ENCODE measurements at regions not wholly inside any gene's neighbourhood (a gene's known extent, or its start where the extent isn't known, plus 50 kb on each side); places are given as distances from the start of the nearest gene placed in this dataset.

DNA sequence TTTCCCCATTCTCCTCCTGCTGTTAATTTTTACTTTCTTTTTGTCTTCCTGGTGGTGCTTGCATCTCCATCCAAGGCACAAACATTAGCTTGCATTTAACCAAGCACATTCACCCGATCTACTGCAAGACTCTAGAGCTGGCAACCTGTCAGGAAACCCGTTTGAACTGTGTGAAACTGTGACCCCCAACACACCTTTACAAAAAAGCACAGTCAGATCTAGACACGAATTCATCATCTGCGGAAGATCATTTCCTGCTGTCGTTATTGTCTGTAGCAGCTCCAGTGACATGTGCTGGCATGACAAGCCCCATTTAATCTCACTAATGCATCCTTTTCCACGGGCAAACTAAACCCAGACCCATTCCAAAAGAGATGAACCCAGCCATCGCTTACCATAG lies 340.5 kb downstream of the VRK1 start:
- Histone ChIP-seq H3K4me3 (replicated peaks; ENCODE audit: insufficient read depth, low read length) (no peak overlapping the region), H3K27me3 (ENCODE audit: insufficient read depth, poor library complexity, severe bottlenecking) (no peaks in the 10 kb centered on the region), H3K27ac (replicated peaks) (no peak overlapping the region)
- no peak for TF ChIP-seq GABPA (IDR thresholded peaks at IDR 0.05; ENCODE audit: low read depth)
- TF ChIP-seq, protein P1, sequence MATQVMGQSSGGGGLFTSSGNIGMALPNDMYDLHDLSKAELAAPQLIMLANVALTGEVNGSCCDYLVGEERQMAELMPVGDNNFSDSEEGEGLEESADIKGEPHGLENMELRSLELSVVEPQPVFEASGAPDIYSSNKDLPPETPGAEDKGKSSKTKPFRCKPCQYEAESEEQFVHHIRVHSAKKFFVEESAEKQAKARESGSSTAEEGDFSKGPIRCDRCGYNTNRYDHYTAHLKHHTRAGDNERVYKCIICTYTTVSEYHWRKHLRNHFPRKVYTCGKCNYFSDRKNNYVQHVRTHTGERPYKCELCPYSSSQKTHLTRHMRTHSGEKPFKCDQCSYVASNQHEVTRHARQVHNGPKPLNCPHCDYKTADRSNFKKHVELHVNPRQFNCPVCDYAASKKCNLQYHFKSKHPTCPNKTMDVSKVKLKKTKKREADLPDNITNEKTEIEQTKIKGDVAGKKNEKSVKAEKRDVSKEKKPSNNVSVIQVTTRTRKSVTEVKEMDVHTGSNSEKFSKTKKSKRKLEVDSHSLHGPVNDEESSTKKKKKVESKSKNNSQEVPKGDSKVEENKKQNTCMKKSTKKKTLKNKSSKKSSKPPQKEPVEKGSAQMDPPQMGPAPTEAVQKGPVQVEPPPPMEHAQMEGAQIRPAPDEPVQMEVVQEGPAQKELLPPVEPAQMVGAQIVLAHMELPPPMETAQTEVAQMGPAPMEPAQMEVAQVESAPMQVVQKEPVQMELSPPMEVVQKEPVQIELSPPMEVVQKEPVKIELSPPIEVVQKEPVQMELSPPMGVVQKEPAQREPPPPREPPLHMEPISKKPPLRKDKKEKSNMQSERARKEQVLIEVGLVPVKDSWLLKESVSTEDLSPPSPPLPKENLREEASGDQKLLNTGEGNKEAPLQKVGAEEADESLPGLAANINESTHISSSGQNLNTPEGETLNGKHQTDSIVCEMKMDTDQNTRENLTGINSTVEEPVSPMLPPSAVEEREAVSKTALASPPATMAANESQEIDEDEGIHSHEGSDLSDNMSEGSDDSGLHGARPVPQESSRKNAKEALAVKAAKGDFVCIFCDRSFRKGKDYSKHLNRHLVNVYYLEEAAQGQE (IDR thresholded peaks at IDR 0.05; ENCODE audit: insufficient replicate concordance, low read depth) = no peak
- TF ChIP-seq, protein P2, sequence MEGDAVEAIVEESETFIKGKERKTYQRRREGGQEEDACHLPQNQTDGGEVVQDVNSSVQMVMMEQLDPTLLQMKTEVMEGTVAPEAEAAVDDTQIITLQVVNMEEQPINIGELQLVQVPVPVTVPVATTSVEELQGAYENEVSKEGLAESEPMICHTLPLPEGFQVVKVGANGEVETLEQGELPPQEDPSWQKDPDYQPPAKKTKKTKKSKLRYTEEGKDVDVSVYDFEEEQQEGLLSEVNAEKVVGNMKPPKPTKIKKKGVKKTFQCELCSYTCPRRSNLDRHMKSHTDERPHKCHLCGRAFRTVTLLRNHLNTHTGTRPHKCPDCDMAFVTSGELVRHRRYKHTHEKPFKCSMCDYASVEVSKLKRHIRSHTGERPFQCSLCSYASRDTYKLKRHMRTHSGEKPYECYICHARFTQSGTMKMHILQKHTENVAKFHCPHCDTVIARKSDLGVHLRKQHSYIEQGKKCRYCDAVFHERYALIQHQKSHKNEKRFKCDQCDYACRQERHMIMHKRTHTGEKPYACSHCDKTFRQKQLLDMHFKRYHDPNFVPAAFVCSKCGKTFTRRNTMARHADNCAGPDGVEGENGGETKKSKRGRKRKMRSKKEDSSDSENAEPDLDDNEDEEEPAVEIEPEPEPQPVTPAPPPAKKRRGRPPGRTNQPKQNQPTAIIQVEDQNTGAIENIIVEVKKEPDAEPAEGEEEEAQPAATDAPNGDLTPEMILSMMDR (IDR thresholded peaks at IDR 0.05; ENCODE audit: insufficient read depth, low read length) = no peak
- no peak for DNase-seq (ENCODE audit: low read depth in 1 of 2, low spot score in 1 of 2)

DNA sequence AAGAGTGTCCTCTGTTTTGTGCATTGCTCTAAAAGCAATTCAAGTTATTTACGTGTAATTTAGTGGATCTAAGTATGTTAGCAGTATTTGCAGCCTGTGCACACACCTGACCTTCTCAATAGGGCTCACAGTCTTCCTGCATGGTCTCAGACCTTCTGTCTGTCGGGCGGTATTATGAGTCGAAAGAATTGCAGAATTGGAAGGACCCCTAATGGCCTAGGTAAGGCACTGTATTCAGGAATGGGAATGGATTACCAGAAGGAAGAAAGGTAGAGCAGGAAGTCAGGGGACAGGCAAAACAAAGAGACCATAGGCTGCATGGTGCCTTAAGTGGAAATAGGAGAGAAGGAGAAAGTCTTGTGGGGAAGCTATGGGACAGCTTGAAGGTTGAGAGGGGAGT lies 341.6 kb downstream of the VRK1 start:
- no peaks in the 10 kb centered on the region for H3K27me3 ChIP-seq (ENCODE audit: insufficient read depth, poor library complexity, severe bottlenecking)
- TF ChIP-seq, protein P2 (IDR thresholded peaks at IDR 0.05; ENCODE audit: insufficient read depth, low read length) = no peak
- TF ChIP-seq GABPA (IDR thresholded peaks at IDR 0.05; ENCODE audit: low read depth) (no peak), POLR2AphosphoS5 (IDR thresholded peaks at IDR 0.05; ENCODE audit: low read depth) (no peak), SPI1 (IDR thresholded peaks at IDR 0.05; ENCODE audit: borderline replicate concordance, low read depth) (no peak)
- TF ChIP-seq, protein P1 (IDR thresholded peaks at IDR 0.05; ENCODE audit: insufficient replicate concordance, low read depth) = no peak
- no peak for DNase-seq (ENCODE audit: low read depth in 1 of 2, low spot score in 1 of 2)
- H3K4me3 ChIP-seq (replicated peaks; ENCODE audit: insufficient read depth, low read length) = no peak overlapping the region
- no peak overlapping the region for H3K27ac ChIP-seq (replicated peaks)

DNA sequence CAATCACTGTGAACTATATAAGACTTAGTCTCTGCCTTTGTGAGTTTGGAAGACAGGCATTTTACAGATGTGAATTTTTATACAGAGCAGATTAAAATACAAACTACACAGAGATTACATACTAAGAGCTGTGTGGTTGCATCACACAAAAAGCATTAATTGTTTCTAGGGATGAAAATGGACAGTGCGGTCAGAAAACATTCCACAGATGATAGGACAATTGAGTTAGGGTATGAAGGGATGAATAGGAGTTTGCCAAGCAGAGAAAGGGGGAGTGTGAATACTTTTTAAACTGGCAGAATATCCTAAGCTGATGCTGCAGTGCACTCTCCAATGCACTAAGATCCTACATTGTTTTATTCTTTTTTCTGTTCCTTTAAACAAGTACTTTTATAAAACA lies 345.8 kb downstream of the VRK1 start:
- TF ChIP-seq, protein P2 (IDR thresholded peaks at IDR 0.05; ENCODE audit: insufficient read depth, low read length) = no peak
- no peak for TF ChIP-seq POLR2AphosphoS5 (IDR thresholded peaks at IDR 0.05; ENCODE audit: low read depth)
- TF ChIP-seq GABPA (IDR thresholded peaks at IDR 0.05; ENCODE audit: low read depth) = no peak
- TF ChIP-seq, protein P1 (IDR thresholded peaks at IDR 0.05; ENCODE audit: insufficient replicate concordance, low read depth) = no peak
- no peak for TF ChIP-seq SPI1 (IDR thresholded peaks at IDR 0.05; ENCODE audit: borderline replicate concordance, low read depth)
- no peak overlapping the region for H3K27ac ChIP-seq (replicated peaks)
- H3K4me3 ChIP-seq (replicated peaks; ENCODE audit: insufficient read depth, low read length) = no peak overlapping the region
- no peak for DNase-seq (ENCODE audit: low read depth in 1 of 2, low spot score in 1 of 2)
- no peaks in the 10 kb centered on the region for H3K27me3 ChIP-seq (ENCODE audit: insufficient read depth, poor library complexity, severe bottlenecking)
